ENCODE measurements at regions not wholly inside any gene's neighbourhood (a gene's known extent, or its start where the extent isn't known, plus 50 kb on each side); places are given as distances from the start of the nearest gene placed in this dataset.
"Not testable (repeated sequence)": the region's sequence is repeated elsewhere in the genome, so short reads cannot be mapped to it uniquely, and the experiment has no call there.

DNA sequence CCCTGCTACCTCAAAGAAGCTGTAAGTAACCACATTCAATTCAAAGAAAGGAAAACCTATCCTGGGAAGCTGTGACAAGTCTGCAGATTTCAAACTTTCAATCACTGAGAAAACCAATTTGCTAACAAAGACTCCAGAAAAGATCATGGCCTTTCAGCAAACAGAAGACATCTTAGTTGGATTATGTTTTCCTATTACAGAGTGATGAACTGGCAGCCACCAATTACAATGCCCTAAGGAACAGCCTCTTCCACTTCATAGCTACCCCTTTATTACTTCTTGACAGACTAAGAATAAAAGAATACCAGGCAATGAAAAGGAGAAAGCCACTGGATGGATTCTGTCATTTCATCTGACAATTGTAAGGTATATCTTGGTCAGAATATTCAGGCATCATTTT is 128.2 kb upstream of the RASEF start:
- peaks cover 7% of the 10 kb centered on the region for H3K4me1 ChIP-seq (ENCODE audit: insufficient read depth, low read length)
- H3K9ac ChIP-seq (ENCODE audit: low read depth, low read length): no peak overlapping the region
- no peak overlapping the region for H3K27ac ChIP-seq (ENCODE audit: low read depth, low read length)
- no peaks in the 10 kb centered on the region for H3K36me3 ChIP-seq (ENCODE audit: insufficient read depth, low read length)
- no peak overlapping the region for H3K4me3 ChIP-seq (ENCODE audit: low read length)
- H3K27me3 ChIP-seq (ENCODE audit: insufficient read depth, low read length): no peaks in the 10 kb centered on the region
- H3K9me3 ChIP-seq (ENCODE audit: insufficient read depth, low read depth, low read length): no peaks in the 10 kb centered on the region

DNA sequence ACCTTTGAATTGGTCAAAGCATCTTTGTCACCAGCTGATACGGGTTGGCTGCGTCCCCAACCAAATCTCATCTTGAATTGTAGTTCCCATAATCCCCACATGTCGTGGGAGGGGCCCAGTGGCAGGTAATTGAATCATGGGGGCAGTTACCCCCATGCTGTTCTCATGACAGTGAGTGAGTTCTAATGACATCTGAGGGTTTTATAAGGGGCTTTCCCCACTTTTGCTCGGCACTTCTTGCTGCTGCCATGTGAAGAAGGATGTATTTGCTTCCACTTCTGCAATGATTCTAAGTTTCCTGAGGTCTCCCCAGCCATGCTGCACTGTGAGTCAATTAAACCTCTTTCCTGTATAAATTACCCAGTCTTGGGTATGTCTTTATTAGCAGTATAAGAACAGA is 126.1 kb upstream of the RASEF start:
- not testable (repeated sequence) for H3K27me3 ChIP-seq (ENCODE audit: insufficient read depth, low read length); H3K36me3 ChIP-seq (ENCODE audit: insufficient read depth, low read length); H3K4me3 ChIP-seq (ENCODE audit: low read length); H3K9me3 ChIP-seq (ENCODE audit: insufficient read depth, low read depth, low read length); H3K9ac ChIP-seq (ENCODE audit: low read depth, low read length); H3K27ac ChIP-seq (ENCODE audit: low read depth, low read length)
- WGBS: 83% methylated on average over 4 of the region's 4 CpGs
- peaks cover 15% of the 10 kb centered on the region for H3K4me1 ChIP-seq (ENCODE audit: insufficient read depth, low read length)

DNA sequence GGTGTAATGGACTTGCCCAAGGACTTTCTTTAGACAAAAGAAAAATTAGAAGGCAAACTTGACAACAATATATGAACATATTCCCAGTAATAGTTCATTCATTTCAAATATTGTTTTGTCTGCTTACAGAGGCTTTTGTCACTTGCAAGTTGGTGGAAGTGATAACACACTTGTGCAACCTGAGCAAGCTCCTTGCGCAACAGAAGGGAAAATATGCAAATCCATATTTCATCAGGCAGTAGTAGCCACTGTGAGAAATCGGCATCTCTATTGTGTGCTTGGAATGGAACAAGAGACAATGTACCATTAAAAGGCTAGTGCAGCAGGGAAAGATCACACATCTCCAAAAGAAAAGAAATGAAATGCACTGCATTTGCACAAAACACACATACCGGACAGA is 125.3 kb upstream of the RASEF start:
- Histone ChIP-seq H3K36me3 (ENCODE audit: insufficient read depth, low read length) (no peaks in the 10 kb centered on the region), H3K4me3 (ENCODE audit: low read length) (no peak overlapping the region), H3K9ac (ENCODE audit: low read depth, low read length) (no peak overlapping the region), H3K27ac (ENCODE audit: low read depth, low read length) (no peak overlapping the region), H3K27me3 (ENCODE audit: insufficient read depth, low read length) (no peaks in the 10 kb centered on the region), H3K4me1 (ENCODE audit: insufficient read depth, low read length) (peaks cover 15% of the 10 kb centered on the region), H3K9me3 (ENCODE audit: insufficient read depth, low read depth, low read length) (no peaks in the 10 kb centered on the region)
- 97% methylated on average over 3 of the region's 3 CpGs for WGBS

DNA sequence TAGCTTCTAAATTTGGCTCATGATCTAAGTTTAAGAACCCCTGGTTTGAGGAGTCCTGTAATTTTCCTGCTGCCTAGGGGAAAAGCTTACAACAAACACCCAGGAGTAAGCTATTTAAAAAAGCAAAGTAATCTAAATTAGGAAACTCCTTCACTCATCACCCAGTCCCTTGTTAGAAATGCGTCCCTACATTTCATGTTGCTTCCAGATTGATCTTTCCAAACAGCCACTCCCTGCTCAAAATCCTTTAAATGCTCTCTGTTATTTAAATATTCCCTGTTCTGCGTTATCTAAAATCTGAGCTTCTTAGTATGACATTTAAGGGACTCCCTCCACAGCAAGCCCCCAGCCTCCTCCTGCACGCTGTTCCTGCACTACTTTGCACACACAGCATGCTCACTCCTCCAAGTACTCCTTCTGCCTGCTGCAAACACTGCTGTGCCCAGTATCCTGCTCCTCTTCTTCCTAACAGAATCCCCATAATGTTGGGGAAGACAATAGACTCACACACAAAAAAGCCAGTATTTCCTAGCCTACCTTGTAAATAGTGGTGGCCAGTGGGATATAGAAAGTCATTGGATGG is 123.3 kb upstream of the RASEF start:
- Histone ChIP-seq H3K36me3 (ENCODE audit: insufficient read depth, low read length) (no peaks in the 10 kb centered on the region), H3K27ac (ENCODE audit: low read depth, low read length) (no peak overlapping the region), H3K9ac (ENCODE audit: low read depth, low read length) (no peak overlapping the region), H3K27me3 (ENCODE audit: insufficient read depth, low read length) (no peaks in the 10 kb centered on the region), H3K9me3 (ENCODE audit: insufficient read depth, low read depth, low read length) (no peaks in the 10 kb centered on the region), H3K4me3 (ENCODE audit: low read length) (peak overlapping the region; percentile 14; the same call in 1 of the 2 replicates), H3K4me1 (ENCODE audit: insufficient read depth, low read length) (peaks cover 15% of the 10 kb centered on the region)
- WGBS: 21% methylated on average over 3 of the region's 3 CpGs

DNA sequence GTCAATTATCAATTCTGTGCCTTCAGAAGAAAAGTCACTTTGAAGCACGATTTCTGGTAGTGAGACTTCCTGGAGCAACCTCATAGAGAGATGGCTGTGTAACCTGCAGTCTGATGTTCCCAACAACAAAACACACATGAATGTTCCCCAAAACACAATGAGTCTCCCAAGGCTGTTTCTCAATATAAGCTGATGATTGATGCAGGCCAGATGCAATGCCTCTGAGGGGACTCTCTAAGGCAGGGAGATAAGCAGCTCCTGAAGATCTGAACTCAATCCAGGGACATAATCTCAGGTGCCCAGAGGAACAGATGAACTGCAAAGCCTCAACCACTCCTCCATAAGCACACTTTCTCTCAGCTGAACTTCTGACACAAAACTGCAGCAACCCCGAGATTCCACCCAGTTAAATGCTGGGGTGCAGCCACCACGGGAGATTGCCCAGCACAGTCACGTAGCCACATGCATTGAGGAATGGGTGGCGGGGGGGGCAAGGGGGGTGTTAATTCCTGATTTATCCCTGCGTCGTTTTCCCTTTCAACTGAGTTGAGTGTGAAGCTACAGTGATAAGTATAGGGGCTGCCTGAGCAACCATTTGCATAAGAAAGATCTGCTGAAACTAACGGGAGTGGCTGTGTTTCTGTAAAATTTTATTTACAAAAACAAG is 122.7 kb upstream of the RASEF start:
- no peaks in the 10 kb centered on the region for H3K36me3 ChIP-seq (ENCODE audit: insufficient read depth, low read length)
- H3K27me3 ChIP-seq (ENCODE audit: insufficient read depth, low read length): no peaks in the 10 kb centered on the region
- no peak overlapping the region for H3K9ac ChIP-seq (ENCODE audit: low read depth, low read length)
- 18% methylated on average over 7 of the region's 8 CpGs for WGBS
- H3K4me3 ChIP-seq (ENCODE audit: low read length): no peak overlapping the region; the same call in 1 of the 2 replicates
- H3K9me3 ChIP-seq (ENCODE audit: insufficient read depth, low read depth, low read length): no peaks in the 10 kb centered on the region
- peaks cover 15% of the 10 kb centered on the region for H3K4me1 ChIP-seq (ENCODE audit: insufficient read depth, low read length)
- no peak overlapping the region for H3K27ac ChIP-seq (ENCODE audit: low read depth, low read length)

DNA sequence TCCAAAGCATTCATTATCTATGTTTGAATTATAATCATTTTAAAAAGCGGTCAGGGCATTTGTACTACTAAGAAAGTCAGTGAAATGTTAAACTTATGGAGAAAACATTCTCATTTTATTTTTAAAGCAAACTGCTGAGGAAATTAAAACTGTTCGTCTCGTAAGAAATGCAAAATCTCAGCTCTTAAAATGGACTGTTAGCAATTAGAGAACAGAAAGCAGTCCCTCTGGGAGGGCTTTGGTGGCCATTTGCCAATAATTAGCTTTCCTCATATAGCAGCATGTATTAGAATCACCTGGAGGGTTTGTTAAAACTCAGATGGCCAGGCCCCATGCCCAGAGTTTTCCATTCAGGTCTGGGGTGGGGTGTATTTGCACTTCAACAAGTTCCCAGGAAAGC is 120.7 kb upstream of the RASEF start:
- Histone ChIP-seq H3K27ac (ENCODE audit: low read depth, low read length) (no peak overlapping the region), H3K4me3 (ENCODE audit: low read length) (no peak overlapping the region), H3K36me3 (ENCODE audit: insufficient read depth, low read length) (no peaks in the 10 kb centered on the region), H3K27me3 (ENCODE audit: insufficient read depth, low read length) (no peaks in the 10 kb centered on the region), H3K9me3 (ENCODE audit: insufficient read depth, low read depth, low read length) (no peaks in the 10 kb centered on the region), H3K9ac (ENCODE audit: low read depth, low read length) (no peak overlapping the region), H3K4me1 (ENCODE audit: insufficient read depth, low read length) (peaks cover 15% of the 10 kb centered on the region)
- 97% methylated on average over 2 of the region's 3 CpGs for WGBS

DNA sequence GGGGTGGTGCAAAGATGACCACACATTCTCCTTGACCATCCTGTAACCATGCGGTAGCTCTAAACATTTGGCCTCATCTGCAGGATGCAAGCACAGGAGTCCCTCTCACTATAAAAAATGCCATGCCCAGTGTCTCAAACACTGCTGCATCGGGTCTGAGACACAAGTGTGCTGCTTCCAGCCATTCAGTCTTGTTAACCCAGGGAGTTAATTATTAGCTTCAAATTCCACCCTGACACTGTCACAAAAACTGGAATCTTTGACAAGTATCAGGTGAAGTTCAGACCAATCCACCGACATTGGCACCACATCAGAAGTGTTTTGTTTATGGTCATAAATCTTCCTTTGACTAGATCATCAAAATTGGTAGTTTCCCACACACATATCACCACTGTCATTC is 119.1 kb upstream of the RASEF start:
- H3K27me3 ChIP-seq (ENCODE audit: insufficient read depth, low read length): no peaks in the 10 kb centered on the region
- H3K36me3 ChIP-seq (ENCODE audit: insufficient read depth, low read length): no peaks in the 10 kb centered on the region
- no peak overlapping the region for H3K27ac ChIP-seq (ENCODE audit: low read depth, low read length)
- WGBS: 91% methylated on average over 3 of the region's 3 CpGs
- peaks cover 4% of the 10 kb centered on the region; the same call in 1 of the 2 replicates for H3K9me3 ChIP-seq (ENCODE audit: insufficient read depth, low read depth, low read length)
- peaks cover 15% of the 10 kb centered on the region for H3K4me1 ChIP-seq (ENCODE audit: insufficient read depth, low read length)
- no peak overlapping the region for H3K9ac ChIP-seq (ENCODE audit: low read depth, low read length)
- no peak overlapping the region for H3K4me3 ChIP-seq (ENCODE audit: low read length)

DNA sequence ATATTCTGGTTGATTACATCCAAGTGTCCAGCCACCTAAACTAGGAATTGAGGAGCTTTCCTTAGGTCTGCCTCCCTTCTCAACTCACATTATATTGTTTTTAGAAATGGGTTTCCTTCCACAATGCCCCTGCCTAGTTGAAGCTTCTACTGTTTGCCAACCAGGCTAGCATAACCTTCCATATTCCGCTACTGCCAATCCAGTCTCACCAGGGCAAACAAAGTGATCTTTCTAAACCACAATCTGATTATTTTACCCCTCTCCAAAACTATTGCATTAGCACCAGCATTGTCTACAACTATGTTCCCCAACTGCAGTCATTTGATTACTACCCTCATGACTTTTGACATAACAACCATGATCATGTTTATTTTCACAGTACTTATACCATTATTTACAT is 115.8 kb upstream of the RASEF start:
- Histone ChIP-seq H3K36me3 (ENCODE audit: insufficient read depth, low read length) (no peaks in the 10 kb centered on the region), H3K27me3 (ENCODE audit: insufficient read depth, low read length) (no peaks in the 10 kb centered on the region), H3K9ac (ENCODE audit: low read depth, low read length) (no peak overlapping the region), H3K4me3 (ENCODE audit: low read length) (no peak overlapping the region), H3K9me3 (ENCODE audit: insufficient read depth, low read depth, low read length) (peaks cover 9% of the 10 kb centered on the region; the same call in 1 of the 2 replicates), H3K4me1 (ENCODE audit: insufficient read depth, low read length) (no peaks in the 10 kb centered on the region), H3K27ac (ENCODE audit: low read depth, low read length) (no peak overlapping the region)
- WGBS: 94% methylated on average over 1 of the region's 1 CpG

DNA sequence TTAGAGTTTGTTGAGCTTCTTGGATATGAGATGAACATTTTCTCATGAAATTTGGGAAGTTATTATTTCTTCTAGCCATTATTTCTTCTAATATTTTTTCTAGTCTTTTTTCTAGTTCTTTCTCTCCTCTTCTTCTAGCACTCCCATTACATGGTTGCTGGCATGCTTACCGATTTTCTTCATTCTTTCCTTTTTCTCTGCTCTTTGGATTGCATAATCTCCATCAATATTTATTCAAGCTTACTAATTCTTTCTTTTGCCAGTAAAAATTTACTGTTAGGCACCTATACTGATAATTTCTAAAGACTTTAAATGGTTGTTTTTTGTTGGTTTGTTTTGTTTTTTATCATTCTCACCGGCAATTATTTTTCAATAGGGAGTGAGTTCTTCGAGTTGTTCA is 114.8 kb upstream of the RASEF start:
- Histone ChIP-seq H3K9me3 (ENCODE audit: insufficient read depth, low read depth, low read length) (peaks cover 17% of the 10 kb centered on the region; the same call in 1 of the 2 replicates), H3K4me1 (ENCODE audit: insufficient read depth, low read length) (no peaks in the 10 kb centered on the region), H3K9ac (ENCODE audit: low read depth, low read length) (no peak overlapping the region), H3K27me3 (ENCODE audit: insufficient read depth, low read length) (no peaks in the 10 kb centered on the region), H3K27ac (ENCODE audit: low read depth, low read length) (no peak overlapping the region), H3K4me3 (ENCODE audit: low read length) (no peak overlapping the region), H3K36me3 (ENCODE audit: insufficient read depth, low read length) (no peaks in the 10 kb centered on the region)
- over 99% methylated on average over 2 of the region's 3 CpGs for WGBS

DNA sequence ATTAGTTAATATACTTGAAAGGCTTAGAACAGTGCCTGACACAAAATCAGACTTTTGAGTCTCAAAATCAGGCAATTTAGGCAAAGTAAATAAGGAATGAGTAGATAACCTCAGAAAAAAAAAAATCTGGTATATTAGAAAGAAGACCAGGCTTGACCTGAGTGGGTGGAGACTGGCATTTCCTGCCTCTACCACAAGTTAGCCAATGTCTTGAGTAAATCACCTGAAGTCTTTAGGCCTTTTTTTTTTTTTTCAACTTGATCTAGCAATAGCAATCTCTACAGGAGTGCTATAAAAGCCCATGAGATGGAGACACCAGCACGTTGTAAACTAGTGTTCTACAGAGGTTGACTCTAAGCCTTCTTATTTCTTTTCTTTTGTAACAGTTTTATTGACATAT is 104.2 kb upstream of the RASEF start:
- no peaks in the 10 kb centered on the region for H3K36me3 ChIP-seq (ENCODE audit: insufficient read depth, low read length)
- no peak overlapping the region for H3K4me3 ChIP-seq (ENCODE audit: low read length)
- H3K9me3 ChIP-seq (ENCODE audit: insufficient read depth, low read depth, low read length): no peaks in the 10 kb centered on the region
- no peak overlapping the region for H3K27ac ChIP-seq (ENCODE audit: low read depth, low read length)
- no peaks in the 10 kb centered on the region for H3K27me3 ChIP-seq (ENCODE audit: insufficient read depth, low read length)
- no peaks in the 10 kb centered on the region for H3K4me1 ChIP-seq (ENCODE audit: insufficient read depth, low read length)
- no peak overlapping the region for H3K9ac ChIP-seq (ENCODE audit: low read depth, low read length)
- 76% methylated on average over 1 of the region's 1 CpG for WGBS

DNA sequence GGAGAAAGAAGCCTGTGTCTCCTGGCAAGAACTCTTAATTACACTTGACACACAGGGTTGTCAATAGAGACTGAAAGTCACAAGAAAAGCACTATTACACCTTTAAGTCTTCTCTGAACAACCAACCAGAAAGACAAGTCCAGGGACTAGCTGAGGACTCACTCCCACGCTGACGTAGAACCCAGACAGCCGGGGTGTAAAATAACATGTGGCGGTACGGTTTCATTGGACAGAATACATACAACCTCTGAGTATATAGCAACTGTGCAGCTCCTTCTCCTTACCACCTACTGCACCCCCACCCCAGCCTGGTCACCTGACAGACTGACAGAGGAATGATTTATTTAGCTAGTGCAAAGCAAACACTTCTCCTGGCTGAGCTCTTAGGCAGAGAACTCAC is 103.4 kb upstream of the RASEF start:
- Histone ChIP-seq H3K4me1 (ENCODE audit: insufficient read depth, low read length) (no peaks in the 10 kb centered on the region), H3K36me3 (ENCODE audit: insufficient read depth, low read length) (no peaks in the 10 kb centered on the region), H3K27ac (ENCODE audit: low read depth, low read length) (no peak overlapping the region), H3K9me3 (ENCODE audit: insufficient read depth, low read depth, low read length) (no peaks in the 10 kb centered on the region), H3K4me3 (ENCODE audit: low read length) (no peak overlapping the region), H3K9ac (ENCODE audit: low read depth, low read length) (no peak overlapping the region), H3K27me3 (ENCODE audit: insufficient read depth, low read length) (no peaks in the 10 kb centered on the region)
- 96% methylated on average over 5 of the region's 5 CpGs for WGBS

DNA sequence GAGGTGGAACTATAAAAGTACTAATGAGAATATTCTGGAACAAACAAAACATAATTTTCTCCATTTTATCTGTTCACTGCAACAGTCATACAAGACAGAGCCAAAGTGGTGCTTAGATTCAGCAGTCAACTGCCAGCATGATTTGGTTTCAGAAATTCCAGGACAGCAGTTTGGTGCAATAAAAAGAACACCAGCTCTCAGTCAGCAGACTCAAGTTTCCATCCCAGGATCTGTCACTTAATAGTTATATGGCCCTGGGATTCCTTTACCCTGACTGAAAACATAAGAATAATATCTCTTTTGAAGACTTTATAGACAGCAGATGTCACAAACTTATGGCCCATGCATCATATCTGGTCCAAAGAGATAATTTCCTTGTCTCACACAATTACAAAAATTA is 92.8 kb upstream of the RASEF start:
- Histone ChIP-seq H3K4me1 (ENCODE audit: insufficient read depth, low read length) (no peaks in the 10 kb centered on the region), H3K27ac (ENCODE audit: low read depth, low read length) (no peak overlapping the region), H3K9me3 (ENCODE audit: insufficient read depth, low read depth, low read length) (peaks cover 6% of the 10 kb centered on the region; the same call in 1 of the 2 replicates), H3K9ac (ENCODE audit: low read depth, low read length) (no peak overlapping the region), H3K27me3 (ENCODE audit: insufficient read depth, low read length) (no peaks in the 10 kb centered on the region), H3K4me3 (ENCODE audit: low read length) (no peak overlapping the region), H3K36me3 (ENCODE audit: insufficient read depth, low read length) (no peaks in the 10 kb centered on the region)

All from HUES64 (cell line).